T1000 (cell line): ENCODE measurements at regions not wholly inside any gene's neighbourhood (a gene's known extent, or its start where the extent isn't known, plus 50 kb on each side); places are given as distances from the start of the nearest gene placed in this dataset.
"Not testable (repeated sequence)": the region's sequence is repeated elsewhere in the genome, so short reads cannot be mapped to it uniquely, and the experiment has no call there.

ENCODE experiments used
- DNase-seq: peaks from one replicate; lab custom pipeline; 2025; ENCODE audit warnings: mixed read lengths; lab: John Stamatoyannopoulos, UW

DNA sequence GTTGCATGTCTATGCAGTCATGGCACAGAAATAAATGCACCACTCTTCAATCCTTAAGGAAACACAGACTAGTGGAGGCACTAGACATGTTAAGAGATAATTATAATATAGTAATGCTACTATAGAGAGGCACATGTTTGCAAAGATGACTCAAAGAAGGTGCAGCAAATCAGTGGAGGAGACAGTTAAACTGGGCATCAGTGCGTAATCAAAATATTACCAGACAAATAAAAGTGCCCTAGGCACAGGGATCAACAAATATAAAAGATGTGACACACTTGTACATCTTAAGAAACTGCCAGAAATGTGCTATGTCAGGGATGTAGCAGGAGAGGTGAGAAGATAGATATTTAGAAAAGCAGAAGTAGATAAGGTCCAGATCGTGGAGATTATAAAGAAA lies 642.1 kb downstream of the SLCO4C1 start:
- no peak for DNase-seq

DNA sequence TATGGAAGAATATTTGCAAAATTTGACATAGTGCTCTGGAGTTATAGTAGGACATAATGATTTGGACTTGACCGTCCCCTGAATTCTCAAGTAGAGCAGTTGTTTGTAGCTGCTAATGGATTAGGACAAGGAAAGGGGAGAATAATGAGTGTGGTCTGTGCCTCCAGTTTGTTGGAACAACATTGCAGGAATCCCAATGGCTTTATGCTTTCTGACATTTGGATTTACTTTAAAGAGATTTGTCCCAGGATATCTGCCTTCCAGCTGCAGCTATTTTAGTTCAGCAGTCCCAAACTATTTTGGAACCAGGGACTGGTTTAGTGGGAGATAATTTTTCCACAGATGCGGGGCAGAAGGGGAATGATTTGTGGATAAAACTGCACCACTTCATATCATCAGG lies 648.2 kb downstream of the SLCO4C1 start:
- DNase-seq = no peak

DNA sequence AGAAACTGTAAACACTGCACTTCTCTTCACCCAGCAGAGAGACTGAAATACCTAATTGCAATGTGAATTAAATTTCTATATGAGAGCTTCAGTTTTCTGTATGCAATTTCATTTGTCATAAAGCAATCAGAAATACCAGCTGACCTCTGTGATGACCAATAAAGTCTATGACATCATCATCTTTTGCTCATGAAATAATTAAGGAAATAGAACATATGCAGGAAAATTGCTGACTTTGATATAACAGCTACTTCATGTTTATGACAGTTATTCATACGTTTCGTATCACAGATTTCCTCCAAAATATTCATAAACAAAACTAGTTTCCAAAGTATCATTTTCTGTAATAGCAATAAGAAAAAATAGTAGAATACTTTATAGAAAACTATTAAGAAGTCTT lies 652.3 kb downstream of the SLCO4C1 start:
- no peak for DNase-seq

GRCh38 chr5:101637599-101637998 lies 658.5 kb downstream of the SLCO4C1 start:
- no peak for DNase-seq

DNA sequence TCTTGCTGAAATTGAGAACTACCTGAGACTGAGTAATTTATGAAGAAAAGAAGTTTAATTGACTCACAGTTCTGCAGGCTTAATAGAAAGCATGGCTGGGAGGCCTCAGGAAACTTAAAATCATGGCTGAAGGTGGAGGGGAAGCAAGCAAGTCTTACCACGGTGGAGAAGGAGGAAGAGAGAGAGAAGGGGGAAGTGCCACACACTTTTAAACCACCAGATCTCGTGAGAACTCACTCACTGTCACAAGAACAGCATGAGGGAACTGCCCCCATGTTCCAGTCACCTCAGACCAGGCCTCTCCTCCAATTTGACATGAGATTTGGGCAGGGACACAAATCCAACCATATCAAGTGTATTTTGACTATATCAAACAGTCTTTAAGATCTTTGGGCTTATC lies 668.3 kb downstream of the SLCO4C1 start:
- DNase-seq = not testable (repeated sequence)

DNA sequence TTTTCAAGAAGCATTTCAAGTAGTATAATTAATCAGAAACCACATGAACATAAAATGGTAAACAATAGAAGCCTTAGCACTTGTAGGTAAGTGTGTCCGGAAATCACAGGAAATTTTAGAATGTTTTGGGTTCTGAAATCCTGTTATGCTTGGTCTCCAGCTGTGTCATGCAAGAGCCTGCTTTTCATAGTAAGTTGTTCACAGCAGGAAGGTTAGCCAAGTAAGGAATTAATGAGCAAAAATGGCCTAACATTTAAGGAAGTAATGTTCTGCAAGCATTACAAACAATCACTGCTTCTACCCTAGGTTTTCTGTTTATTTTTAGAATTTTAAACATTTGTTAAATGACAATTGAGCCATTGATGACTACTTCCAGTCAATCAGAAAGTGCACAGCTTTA lies 669.5 kb downstream of the SLCO4C1 start:
- no peak for DNase-seq

DNA sequence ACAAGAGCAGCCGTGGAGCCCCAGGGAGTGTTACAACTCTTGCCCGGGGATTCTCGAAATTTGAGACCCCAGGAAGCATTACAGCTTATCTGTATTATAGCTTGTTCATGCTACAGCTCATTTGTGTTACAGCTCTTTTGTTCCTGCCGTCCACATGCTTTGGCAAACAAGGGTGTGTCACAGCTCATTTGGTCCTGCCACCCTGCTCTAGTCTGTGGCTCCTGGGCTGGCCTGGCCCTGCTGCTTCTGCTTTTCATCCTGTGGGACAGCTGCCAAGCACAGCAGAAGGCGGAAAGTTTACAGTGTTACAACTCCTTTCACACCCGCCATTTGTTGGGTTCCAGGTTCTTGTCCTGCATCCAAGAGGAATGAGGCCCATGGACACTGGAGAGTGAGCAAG lies 685.0 kb downstream of the SLCO4C1 start:
- DNase-seq = no peak

GRCh38 chr5:101608322-101608721 lies 687.8 kb downstream of the SLCO4C1 start:
- no peak for DNase-seq

GRCh38 chr5:101605700-101606099 lies 690.4 kb downstream of the SLCO4C1 start:
- no peak for DNase-seq

DNA sequence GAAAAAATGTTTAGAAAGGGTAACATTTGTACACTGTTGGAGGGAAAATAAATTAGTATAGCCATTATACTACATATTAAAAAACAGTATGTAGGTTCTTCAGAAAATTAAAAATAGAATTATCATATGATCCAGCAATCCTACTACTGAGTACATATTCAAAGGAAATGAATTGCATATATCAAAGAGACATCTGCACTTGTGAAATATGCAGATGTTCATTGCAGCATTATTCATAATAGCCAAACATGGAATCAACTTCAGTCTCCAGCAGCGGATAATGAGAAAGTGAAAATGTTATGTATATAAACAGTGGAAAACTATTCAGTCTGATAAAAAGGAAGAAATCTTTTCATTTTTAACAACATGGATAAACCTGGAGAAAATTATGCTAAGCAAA lies 695.5 kb downstream of the SLCO4C1 start:
- DNase-seq = no peak

- DNase-seq = no peak
Observed at GRCh38 chr5:101590384-101590783, 687.3 kb upstream of the ST8SIA4 start.

DNA sequence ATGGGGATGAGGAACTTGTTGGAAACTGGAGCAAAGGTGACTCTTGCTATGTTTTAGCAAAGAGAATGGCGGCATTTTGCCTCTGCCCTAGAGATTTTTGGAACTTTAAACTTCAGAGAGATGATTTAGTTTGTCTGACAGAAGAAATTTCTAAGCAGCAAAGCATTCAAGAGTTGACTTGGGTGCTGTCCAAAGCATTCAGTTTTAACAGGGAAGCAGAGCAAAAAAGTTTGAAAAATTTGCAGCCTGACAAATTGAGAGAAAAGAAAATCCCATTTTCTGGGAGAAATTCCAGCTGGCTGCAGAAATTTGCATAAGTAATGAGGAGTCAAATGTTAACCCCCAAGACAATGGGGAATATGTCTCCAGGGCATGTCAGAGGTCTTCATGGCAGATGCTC lies 682.3 kb upstream of the ST8SIA4 start:
- no peak for DNase-seq

GRCh38 chr5:101580591-101580990 lies 677.5 kb upstream of the ST8SIA4 start:
- no peak for DNase-seq

GRCh38 chr5:101574017-101574416 lies 670.9 kb upstream of the ST8SIA4 start:
- no peak for DNase-seq

GRCh38 chr5:101561018-101561417 lies 657.9 kb upstream of the ST8SIA4 start:
- no peak for DNase-seq

DNA sequence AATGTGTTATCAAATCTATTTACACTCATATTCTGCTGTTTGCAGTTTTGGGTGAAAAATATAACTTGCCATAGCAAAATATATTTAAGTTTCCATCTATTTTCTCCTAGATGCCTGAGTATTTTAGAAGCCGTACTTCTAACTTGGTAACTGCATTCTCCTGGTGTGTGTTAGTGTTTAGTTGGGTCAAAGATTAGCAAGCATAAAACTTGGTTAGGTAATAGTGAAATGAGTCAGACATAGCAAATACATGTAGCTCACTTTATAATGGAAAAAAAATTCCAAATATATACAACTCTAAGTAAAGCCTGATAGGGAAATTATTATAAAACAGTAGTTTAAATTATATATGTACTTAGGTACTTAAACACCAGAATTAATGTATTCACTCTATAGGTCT lies 640.7 kb upstream of the ST8SIA4 start:
- no peak for DNase-seq

DNA sequence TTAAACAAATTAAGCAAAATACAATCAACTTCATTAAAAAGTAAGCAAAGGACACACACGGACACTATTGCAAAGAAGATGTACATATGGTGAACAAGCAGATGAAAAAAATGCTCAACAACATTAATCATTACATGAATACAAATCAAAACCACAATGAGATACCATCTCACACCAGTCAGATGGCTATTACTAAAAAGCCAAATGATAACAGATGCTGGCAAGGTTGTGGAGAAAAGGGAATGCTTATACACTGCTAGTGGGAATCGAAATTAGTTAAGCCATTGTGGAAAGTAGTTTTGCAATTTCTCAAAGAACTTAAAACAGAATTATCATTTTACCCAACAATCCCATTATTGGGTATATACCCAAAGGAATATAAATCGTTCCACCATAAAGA lies 636.2 kb upstream of the ST8SIA4 start:
- no peak for DNase-seq

DNA sequence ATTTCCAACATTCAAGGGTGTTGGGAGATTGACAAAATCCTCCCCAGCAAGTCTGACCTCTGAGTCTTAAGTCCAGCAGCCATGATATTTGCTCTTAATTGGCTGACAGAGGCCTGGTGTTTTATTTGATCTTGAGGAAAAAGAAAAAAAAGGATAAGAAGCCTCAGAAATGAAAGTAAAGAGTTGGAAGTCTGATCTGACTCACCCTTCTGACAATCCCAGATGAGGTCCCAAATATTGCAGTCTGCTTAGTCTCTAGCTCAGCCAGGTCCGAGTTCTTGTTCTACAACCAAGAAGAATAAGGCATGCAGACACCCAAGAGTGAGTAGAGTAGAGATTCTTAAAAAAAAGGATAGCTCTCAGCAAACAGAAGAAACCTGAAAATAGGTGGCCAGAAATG lies 632.5 kb upstream of the ST8SIA4 start:
- DNase-seq = no peak

DNA sequence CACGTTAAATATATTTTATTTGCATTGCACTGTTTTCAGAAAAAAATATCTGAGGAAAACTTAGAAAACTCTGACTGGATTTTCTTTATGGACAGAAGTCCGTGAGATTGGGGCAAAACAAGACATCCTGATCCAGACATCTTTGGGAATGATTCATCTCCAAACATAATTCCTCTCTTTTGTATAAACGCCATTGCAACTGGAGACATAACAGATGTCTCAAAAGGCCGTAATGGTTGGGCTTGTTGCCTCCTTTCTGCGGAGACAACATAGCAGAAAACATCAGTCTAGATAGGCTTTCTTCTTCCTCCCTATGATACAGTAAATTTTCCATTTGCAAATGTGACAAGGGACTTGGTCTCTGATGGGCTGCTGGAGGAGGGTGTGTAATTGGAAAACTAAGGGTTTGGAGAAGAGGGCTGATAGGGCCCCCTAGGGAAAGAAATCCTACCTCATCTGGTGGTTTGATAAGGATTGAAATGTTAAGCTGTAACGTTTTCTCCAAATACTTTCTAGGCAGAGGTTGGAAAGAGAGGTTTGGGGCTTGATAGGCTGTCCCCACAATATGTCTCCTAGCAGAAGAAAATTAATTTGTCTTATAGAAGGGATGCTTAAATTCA lies 631.5 kb upstream of the ST8SIA4 start:
- no peak for DNase-seq

DNA sequence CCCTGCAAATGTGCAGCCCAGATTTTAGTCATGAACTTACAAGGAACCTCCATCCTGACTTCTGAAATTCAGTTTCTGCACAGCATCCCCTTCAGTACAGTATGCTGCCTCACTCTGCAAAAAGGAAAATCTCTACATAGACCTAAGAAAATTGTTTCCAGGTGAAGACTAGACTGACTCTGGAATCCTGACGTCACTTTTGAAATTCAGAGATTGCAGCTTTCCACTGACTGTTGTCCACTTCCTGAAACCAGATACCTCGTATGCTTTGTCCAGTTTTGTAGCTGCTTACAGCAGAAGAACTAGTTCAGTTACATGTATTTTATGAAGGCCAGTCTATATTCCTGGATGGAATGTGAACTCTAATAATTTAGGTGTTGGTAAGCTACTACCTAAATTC lies 629.3 kb upstream of the ST8SIA4 start:
- no peak for DNase-seq

- DNase-seq = no peak
Observed at GRCh38 chr5:101531026-101531425, 627.9 kb upstream of the ST8SIA4 start.

- DNase-seq = not testable (repeated sequence)
Observed at GRCh38 chr5:101529094-101529493, 626.0 kb upstream of the ST8SIA4 start.

DNA sequence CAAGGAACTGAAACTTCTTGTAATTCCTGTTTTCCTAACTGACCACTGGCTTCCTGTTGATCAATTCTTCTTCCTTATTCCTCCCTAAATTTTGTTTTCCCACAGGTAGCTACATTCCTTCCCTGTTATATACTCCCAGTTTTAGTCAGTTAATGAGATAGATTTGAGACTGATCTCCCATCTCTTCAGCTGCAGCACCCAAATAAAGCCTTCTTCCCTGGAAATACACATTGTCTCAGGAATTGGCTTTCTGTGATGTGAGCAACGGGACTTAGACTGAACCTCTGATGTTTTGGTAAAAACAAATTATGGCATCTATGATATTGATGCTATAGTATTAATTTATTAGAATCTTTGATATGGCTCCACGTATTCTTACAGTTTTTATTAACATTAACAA lies 617.3 kb upstream of the ST8SIA4 start:
- no peak for DNase-seq

DNA sequence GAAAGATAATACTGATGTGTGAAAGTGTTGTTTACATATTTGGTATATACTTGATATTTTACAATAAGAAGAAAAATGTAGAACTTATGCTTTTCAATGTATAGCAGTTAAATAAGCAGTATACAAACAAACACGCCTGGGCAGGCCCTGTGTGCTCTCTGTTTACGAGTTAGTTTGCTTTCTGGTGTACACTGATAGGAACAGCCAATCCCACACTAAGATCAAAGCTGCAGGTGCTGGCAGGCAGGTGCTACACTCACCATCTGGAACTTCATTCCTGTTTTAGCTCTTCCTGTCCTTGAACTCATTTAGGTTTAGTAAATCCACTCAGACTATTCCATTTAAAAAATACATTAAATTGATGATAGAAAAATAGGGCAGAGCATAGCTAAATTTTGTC lies 614.7 kb upstream of the ST8SIA4 start:
- DNase-seq = no peak

GRCh38 chr5:101515721-101516120 lies 612.6 kb upstream of the ST8SIA4 start:
- no peak for DNase-seq
